Fibroblast of mammary gland (primary cell): ENCODE measurements at regions not wholly inside any gene's neighbourhood (a gene's known extent, or its start where the extent isn't known, plus 50 kb on each side); places are given as distances from the start of the nearest gene placed in this dataset.

Experiments
- DNase-seq: peaks from one replicate; pipeline ENCODE4 v3.0.0-alpha.2; 2010; ENCODE audit warnings: low read depth
- H3K4me3 ChIP-seq: 2 replicates; pipeline ENCODE4 v1.5.1; 2011; ENCODE audit warnings: low read depth, mild to moderate bottlenecking, low read length, moderate library complexity; ENCODE audit not compliant: control insufficient read depth
- CTCF ChIP-seq: conservative IDR thresholded peaks from 2 replicates; pipeline ENCODE4 v1.5.1; 2011; ENCODE audit warnings: low read depth, low read length, inconsistent platforms; ENCODE audit not compliant: control insufficient read depth, insufficient read depth

GRCh38 chr15:70508561-70509281 is 254.6 kb downstream of the UACA start:
- peak; percentile 93 for DNase-seq
- H3K4me3 ChIP-seq, result no peak overlapping the region
- TF ChIP-seq CTCF, result peak; percentile 2

- peak; percentile 57 for DNase-seq
Measured at GRCh38 chr15:70507772-70508371, 255.5 kb downstream of the UACA start.

GRCh38 chr15:70505936-70506912 is 257.1 kb downstream of the UACA start:
- DNase-seq, result no peak
- no peak overlapping the region for H3K4me3 ChIP-seq
- TF ChIP-seq CTCF, result no peak

More at GRCh38 chr15:70507772-70508371, 255.5 kb downstream of the UACA start:
- H3K4me3 ChIP-seq, result no peak overlapping the region
- TF ChIP-seq CTCF, result no peak

- DNase-seq, result peak; percentile 88
- H3K4me3 ChIP-seq, result no peak overlapping the region
- no peak for TF ChIP-seq CTCF
Measured at GRCh38 chr15:70505411-70505919, 257.9 kb downstream of the UACA start.

GRCh38 chr15:70504988-70505387 is 258.4 kb downstream of the UACA start:
- DNase-seq, result no peak
- no peak overlapping the region for H3K4me3 ChIP-seq
- TF ChIP-seq CTCF, result no peak

- peak; percentile 92 for DNase-seq
- H3K4me3 ChIP-seq, result no peak overlapping the region
Measured at GRCh38 chr15:70504299-70504951, 258.9 kb downstream of the UACA start.

More at GRCh38 chr15:70504299-70504951, 258.9 kb downstream of the UACA start:
- TF ChIP-seq CTCF, result no peak
